ENCODE measurements at regions not wholly inside any gene's neighbourhood (a gene's known extent, or its start where the extent isn't known, plus 50 kb on each side); places are given as distances from the start of the nearest gene placed in this dataset.

GRCh38 chr18:10009321-10010144 is 95.7 kb downstream of the VAPA start:
- no peak for DNase-seq

GRCh38 chr18:10010611-10011015 is 96.8 kb downstream of the VAPA start:
- no peak for DNase-seq

DNA sequence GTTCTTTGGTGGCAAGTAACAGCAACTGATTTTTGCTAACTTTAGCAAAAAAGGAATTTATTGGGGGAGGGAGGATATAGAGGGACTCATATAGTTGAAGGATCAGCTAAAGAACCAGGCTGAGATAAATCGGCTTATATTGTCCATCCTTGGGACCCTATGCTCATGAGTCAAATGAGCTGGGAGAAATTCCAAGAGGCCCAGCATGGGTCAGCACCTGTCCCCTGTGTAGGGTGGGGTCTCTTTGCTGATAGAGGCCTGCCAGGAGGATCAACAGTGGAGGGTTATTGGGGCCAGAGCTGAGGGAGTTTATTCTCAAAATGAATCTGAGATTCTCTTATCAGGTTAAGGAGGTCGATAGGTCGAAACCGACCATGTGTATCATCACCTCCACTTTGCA is 97.2 kb downstream of the VAPA start:
- DNase-seq, result no peak

DNA sequence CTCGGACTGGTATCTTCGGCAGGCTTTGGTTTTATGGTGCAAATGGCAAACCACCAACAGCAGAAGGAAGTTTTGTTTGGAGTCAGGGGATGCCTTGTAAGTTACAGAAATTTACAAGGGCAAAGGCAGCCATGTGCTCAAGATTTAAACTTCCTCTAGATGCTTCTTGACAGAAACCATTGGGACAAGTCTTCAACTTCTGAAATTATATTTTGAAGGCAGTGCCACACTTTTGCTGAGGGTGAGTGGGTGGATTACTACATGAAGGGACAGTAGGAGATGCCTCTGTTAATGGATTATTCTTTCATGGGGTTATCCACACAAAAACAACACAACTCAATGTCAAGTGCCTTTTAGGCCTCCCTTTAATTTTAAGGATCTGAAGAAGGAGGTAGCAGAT is 97.9 kb downstream of the VAPA start:
- no peak for DNase-seq

GRCh38 chr18:10012526-10012925 is 98.7 kb downstream of the VAPA start:
- DNase-seq, result no peak

- no peak for DNase-seq
These were observed 100.1 kb downstream of the VAPA start for GRCh38 chr18:10013621-10014543.

DNA sequence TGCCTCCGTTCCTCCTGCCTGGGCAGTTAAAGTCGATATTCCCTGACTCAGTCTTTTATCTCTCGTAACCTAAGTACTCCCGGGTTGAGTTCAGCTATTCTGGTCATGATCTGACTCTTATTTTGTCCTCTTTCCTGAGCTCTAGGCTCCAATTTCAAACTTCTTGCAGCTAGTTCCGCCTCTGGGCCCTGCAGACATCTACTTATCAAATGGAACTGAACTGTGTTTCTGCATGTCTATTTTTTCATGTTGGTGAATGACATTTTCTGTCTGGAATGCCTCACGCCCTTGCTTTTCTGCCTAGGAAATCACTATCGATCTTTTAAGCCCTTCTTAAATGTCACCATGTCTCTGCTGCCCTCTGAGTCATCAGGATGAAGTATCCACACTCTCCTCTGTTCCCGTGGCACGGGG is 101.5 kb downstream of the VAPA start:
- DNase-seq, result no peak

- DNase-seq, result peak; percentile 6
These were observed 102.4 kb downstream of the VAPA start for GRCh38 chr18:10015941-10016819.

DNA sequence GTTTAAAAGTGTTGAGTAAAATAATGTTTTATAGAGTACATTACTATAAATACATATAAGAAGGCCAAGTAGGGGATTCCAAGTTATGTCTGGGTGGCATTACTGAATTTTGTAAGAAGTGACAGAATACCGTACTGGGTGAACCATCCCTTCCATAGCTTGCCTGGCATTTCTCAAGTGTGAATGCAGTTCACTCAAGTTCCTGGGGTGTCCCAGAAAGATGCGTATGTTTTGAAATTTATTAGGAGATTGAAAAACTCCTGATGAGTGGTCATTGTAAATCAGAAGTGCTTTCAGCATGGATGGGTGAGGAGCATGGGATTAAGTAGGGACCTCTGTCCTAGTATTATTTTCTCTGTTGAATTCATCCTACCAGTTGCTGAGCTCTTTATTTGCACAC is 103.2 kb downstream of the VAPA start:
- no peak for DNase-seq

- no peak for DNase-seq
These were observed 104.5 kb downstream of the VAPA start for GRCh38 chr18:10018289-10018688.

GRCh38 chr18:10020171-10020570 is 106.4 kb downstream of the VAPA start:
- peak; percentile 97 for DNase-seq

DNA sequence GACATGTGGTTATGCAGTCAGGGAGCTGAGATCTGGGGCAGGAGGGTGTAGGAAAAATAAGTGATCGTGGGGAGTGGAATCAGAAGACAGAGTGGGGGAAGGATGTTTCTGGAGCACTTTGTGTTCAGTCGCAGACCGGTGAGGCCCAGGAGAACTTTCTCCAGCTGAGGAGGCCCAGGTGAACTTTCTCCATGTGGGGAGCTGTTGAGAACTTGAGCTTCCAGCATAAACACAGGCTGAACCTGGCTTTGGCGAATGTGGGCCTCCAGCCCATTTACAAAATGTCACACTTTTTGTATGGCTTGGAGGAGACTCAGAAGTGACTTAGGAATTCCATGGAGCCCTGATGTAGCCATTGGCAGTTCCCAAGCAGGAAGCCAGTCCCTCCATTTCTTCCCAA is 108.5 kb downstream of the VAPA start:
- DNase-seq, result no peak

- peak; percentile 92 for DNase-seq
These were observed 110.2 kb downstream of the VAPA start for GRCh38 chr18:10023853-10024570.

DNA sequence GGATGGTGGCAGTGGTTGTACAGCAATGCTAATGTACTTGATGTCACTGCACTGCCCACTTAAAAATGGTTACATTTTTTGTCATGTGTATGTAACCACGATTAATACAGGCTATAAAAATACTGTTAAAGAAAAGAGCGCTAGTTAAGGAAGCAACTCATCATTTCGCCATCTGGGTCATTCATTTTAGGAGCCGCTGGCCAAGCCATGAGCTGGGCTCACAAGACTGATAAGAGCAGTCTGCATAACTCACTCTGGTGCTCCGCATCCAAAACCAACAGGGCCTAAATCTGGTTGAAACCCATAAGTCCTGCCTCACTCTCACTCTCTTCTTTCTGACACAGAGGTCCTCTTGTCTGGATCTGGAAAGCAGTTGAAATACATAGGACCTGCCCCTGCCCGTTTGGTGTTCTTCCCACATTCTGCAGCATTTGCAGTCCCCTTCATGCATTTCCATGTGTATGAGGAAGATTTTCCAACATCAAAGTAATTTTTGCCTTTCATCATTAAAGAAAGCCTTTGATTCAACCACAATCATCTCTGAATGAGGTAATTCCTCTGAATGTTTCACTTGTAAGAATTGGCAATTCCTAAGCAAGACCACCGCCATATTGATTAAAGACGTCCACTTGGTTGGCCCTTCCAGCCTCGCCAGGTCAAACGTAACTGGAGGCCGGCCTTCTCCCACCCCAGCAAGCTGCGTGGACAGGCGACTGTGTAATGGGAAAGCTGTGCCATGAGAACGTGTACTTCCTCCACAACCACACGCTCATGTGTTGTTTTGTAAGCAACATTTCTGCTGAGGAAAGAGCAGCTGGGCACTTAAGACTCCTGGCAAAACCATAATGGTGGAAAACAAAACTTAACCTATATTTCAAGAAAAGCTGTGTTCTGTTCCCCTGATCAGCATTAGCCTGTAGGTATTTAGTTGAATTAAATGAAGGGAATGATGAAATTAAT is 112.2 kb downstream of the VAPA start:
- no peak for DNase-seq

DNA sequence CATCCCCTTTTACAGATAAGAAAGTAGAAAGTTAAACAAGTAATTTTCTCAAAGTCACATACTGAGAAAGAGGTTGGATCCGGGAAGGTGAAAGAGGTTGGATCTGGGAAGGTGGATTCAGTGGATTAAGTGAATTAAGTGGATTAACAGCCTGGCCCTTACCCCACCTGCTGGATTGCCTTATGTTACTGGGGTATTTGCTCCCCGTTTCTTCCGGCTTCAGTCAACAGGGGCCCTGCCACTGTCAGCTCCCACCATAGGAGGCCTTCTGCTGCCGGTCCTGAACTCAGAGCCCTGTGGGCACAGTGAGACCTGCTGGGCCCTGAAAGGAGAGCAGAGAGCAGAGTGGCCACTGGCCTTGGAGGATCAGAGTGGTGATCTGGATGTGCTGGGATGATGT is 113.2 kb downstream of the VAPA start:
- no peak for DNase-seq

GRCh38 chr18:10027461-10027860 is 113.6 kb downstream of the VAPA start:
- DNase-seq, result no peak

- DNase-seq, result no peak
These were observed 115.9 kb downstream of the VAPA start for GRCh38 chr18:10029711-10030110.

DNA sequence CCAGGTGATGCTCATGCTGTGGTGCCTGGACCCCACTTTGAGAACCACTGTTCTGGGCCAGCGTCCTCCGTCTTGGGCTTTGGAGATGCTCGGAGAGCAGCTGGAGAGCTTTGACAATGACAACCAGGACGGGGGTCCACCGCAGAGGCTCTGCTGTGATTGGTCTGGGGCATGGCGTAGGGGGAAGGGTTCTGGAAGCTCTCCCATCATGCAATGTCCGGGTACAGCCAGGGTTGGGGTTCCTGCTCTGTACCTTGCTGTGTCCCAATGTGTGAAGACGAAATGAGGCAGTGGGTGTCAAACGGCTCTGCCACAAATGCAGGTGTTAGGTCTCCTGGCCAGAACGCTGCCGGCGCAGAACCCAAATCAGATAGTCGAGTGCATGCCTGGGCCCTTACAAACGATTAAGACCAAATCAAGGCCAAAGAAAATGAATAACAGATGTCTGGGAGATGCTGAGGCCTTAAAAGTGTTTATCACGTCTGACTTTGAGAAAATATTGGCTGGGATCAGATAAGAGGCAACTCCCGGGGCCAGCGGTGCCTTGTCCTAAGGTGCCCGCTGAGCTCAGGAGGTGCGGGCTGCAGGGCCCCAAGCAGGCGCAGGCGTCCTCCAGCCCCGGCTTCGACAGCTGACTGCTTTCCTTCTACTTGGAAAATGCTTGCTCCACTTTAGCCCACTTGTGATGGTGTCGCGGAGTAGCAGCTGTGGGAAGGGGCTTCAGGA is 117.2 kb downstream of the VAPA start:
- no peak for DNase-seq

DNA sequence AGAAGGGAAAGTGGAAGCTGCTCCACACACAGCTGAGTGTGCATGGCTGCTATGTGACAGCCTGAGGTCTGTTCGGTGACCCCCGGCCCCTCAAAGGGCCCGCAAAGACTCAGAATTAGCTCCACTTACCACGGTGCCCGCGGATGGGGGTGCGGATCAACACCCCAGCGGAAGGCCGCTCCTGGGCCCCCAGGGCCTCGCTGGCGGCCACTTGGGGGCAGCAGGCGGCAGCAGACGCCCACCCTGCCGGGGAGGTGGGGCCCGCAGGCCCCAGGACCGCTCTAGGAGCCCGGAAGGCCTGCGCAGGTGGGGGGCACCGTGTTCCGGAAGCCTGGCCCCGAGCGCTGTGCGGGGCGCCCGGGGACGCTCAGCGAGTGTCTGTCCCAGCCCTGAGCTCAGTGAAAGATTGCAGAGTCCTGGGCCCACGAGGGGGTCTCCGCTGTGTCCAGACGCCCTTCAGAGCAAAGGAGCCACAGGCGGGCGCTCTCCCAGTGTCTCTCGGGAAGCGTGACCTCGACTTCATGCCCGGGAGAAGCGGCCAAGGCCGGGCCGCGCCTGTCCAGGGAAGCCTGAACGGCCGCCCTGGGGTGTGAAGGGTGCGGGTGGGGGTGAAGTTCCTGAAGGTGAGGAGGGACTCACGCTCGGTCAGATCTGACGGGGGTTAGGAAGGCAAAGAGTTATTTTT is 118.7 kb downstream of the VAPA start:
- DNase-seq, result no peak

DNA sequence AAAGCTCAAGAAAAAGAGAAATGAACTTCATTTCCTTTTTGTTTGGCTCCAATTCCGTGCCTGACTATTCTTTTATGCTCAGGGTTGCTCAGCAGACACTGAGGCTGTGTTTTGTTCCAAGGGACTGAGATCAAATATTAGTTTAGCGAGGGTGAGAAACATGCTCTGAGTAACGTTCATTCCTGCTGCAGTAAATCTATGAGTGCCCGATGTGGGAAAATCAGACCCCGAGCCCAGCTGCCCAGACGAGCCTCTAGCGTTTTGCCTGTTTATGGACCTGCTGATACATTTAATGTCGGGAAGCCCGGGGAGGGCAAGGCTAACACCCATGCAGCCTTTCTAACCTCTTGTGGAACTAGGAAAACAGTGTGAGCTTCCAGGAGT is 119.2 kb downstream of the VAPA start:
- no peak for DNase-seq

All from NCI-H1092 treated with DMSO at 0.1 percent for 48 hours (cell line).